ENCODE measurements at regions not wholly inside any gene's neighbourhood (a gene's known extent, or its start where the extent isn't known, plus 50 kb on each side); places are given as distances from the start of the nearest gene placed in this dataset.
"Not testable (repeated sequence)": the region's sequence is repeated elsewhere in the genome, so short reads cannot be mapped to it uniquely, and the experiment has no call there.

DNA sequence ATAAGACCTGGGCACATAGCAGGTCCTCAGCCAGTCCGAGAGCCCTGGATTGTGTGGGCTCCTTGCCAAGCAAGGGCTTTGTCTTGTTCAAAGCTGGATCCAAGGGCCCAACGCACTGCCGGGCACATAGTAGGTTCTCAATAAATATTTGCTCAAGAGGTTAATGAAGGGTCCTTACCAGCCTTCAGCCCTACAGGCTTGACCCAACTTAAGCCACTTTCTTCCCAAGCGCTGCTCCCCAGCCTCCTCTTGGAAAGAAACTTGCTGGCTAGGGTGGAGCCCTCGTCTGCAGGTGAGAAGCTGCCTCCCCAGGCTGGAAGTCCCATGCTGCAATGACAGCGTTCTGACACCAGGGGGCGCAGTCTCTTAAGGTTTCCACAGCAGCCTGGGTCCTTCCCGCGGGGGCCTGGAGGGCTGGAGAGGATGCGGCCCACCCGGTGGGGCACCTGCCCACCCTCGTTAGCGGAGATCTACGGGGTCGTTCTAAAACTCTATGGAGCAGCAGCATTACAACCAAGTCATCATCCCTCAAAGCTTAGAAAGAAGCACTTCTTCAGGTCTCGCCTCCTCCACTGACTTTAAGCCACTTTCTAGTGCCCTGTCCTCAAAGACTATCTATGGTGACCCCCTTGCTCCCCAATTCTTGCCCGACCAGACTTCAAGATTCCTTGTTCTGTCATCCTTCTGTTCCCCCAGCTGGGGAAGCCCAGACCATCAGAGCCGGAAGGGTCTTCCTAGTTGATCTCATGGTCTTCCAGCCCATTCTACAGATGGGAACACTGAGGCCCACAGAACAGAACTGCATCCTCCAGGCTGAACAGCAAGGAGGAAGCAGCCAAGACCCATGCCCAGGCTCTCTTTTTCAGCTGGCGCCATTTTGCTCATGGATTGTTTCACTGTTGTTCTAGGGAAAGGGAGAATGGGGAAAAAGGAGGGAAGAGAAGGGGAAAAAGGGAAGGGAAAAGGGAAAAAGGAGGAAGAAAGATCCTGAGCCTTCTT, 115.4 kb downstream of the LHX2 start:
- DNase-seq, result peak; percentile 59

DNA sequence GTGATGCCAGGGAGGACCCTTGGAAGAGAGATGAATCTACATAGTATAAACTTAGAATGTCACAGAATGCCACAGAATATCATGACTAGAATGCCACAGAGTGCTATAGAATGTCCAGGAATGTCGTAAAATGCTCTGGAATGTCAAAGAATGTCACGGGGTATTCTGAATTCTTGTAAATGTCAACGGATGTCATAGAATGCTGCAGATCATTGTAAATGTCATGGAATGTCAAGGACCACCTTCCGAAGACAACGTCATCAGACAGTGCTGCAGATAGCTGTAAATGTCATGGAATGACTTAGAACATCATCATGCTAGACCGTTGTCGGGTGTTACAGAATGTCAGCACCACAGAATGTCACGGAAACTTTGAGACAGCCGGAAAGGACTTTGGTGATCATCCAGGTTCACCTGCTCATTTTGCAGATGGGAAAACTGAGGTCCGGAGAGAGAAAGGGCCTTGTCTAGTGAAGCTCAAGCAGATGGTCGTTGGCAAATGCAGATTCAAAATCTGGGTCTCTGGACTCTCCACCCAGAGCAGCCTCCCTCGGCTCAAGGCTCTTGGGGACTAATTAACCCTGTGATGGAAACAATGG, 117.1 kb downstream of the LHX2 start:
- DNase-seq, result no peak

DNA sequence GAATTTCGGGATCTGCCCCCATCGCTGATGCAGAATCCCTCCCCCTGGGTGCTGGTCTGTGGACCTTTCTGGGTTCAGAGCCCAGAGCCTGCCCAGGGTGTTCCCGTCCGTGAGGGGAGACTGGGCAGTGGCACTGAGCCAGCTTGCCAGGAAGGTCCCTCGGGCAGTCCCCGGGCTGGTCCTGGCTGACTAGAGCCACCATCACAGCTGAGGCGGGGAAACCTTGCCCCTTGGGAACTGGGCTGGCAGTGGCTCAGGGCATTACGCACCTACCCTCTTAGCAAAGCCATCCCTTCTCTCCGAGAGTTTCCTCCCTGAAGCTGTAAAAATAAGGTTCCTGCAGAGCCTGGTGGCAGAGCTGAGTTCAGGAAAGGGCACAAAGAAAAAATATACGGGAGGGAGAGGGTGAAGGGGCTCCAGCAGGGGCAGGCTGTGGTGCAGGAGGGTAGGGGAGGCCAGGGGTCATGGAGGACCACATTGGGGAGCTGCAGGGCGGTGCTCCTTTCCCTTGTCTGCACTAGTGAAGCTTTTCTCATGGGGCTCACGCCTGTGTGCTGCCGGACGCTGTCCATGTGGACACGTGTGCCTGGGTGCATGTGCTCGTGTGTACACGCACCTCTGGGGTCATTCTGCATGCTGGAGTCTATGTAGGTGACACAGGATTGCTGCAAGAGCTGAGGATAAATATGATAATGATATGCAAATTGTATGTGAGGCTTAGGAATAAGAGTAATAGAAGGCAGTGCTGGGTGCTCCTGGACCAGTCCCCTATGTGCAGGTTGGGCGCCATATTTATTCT, 118.9 kb downstream of the LHX2 start:
- DNase-seq, result no peak

DNA sequence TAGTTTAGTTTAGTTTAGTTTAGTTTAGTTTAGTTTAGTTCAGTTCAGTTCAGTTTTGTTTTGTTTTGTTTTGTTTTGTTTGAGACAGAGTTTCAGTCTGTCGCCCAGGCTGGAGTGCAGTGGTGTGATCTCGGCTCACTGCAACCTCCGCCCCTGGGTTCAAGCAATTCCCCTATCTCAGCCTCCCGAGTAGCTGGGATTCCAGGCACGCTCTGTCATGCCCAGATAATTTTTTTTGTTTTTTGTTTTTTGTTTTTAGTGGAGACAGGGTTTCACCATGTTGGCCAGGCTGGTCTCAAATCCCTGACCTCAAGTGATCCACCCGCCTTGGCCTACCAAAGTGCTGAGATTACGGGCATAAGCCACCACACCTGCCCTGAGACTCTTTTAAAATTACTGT, 120.0 kb downstream of the LHX2 start:
- not testable (repeated sequence) for DNase-seq

DNA sequence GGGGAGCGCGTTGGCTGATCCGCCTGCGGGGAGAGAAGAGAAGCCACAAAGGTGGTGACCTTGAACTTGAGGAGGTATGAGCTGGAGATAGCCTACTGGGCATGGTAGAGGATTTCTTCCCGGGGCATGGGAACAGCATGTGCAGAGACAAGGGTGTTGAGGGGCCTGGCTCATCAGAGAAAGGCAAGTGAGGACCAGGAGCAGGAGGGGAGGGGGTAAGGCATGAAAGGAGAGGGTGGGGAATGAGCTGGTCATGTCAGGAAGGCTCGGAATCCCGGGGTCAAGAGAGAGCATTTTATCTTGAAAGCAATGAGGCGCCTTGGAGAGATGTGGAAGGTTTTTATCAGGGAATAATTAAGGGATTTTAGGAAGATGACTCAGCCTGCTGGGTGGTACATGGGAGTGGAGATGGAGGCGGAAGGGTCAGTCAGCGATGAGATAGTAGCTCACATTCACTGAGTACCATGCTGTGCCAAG, 121.1 kb downstream of the LHX2 start:
- no peak for DNase-seq

DNA sequence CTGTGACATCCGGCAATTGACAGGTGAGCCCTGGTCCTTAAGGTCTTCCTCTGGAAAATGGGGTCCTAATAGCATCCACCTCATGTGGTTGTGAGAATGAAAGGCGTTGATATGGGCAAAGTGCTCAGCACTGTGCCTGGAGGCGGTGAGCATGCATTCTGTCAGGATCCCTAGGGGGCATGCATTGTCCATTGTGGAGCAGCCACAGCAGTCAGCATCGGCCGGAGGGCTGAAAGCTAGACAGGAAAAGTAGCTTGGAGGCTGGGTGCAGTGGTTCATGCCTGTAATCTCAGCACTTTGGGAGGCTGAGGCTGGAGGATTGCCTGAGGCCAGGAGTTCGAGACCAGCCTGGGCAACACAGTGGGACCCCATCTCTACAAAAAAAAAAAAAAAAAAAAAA, 122.2 kb downstream of the LHX2 start:
- DNase-seq, result peak; percentile 45

DNA sequence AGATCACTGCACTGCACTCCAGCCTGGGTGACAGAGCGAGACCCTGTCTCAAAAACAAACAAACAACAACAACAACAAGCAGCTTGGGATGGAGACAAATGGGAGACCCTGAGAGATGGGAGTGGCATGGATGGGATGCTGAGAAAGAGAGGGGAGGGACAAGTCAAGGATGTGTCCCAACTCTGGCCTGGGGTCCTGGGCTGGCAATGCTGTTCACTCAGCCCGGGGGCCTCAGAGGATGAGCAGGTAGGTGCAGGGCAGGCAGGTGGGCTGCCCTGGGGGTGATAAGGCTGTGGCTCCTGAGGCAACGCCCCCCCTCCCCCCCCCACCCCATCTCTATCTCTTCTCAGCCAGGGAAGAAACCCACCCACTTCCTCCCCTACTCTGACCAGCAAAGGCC, 123.0 kb downstream of the LHX2 start:
- DNase-seq, result no peak

DNA sequence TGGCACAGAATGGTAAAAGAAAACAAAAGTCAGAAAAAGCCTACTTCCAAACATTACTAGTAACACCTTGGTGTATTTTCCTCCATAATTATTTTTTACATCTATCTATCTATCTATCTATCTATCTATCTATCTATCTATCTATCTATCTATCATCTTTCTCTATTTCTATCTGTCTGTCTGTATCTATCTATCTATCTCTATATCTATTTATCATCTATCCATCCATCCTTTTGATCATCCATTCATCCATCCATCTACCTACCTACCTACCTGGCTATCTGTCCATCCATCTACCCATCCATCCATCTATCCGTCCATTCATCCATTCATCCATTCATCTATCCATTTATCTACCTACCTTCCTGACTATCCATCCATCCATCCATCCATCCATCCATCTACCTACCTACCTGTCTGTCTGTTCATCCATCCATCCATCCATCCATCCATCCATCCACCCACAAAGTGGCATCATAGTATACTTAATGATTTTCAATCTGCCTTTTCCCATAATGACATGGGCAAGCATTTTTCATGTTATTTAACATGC, 121.9 kb upstream of the NEK6 start:
- DNase-seq, result no peak

DNA sequence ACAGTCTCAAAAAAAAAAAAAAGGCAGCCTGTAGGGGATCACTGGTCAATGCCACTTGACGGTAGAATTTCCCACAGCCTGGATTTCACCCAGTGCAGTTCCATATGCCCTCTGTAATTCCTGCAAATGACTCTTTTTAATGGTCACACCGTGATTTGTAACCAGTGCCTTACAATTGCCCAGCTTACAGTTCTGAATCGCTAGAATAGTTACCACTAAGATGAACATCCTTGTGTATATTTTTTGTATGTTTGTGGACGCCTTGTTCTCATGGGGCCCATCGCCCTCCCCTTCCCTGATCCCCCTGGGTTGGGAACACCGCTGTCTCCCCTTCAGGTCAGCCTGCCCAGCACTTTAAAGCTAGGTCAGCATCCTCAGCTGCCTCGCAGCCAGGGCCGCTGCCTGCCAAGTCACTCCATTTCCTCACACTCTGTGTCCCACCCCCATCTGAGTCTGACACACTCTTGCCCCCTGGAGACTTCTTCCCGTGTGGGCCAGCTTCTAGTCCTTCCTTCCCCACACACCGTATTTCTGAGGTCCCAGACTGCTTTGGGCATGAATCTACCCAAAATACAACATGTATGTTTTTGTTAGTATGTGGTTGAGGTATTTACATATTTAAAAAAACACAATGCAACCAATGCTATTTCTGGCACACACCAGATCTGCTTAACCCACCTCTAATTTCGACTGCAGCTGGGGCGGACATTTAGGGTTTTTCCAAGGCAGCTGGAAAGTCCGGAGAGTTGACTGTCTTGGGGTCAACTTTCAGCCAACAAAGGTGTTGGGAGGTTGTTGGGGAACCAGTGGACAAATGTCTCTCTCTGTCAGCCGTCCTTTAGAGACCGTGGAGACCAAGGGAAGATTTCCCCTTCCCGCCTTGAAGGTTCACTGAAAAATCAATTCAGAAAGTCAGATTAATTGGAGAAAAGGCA, 120.5 kb upstream of the NEK6 start:
- DNase-seq, result no peak

DNA sequence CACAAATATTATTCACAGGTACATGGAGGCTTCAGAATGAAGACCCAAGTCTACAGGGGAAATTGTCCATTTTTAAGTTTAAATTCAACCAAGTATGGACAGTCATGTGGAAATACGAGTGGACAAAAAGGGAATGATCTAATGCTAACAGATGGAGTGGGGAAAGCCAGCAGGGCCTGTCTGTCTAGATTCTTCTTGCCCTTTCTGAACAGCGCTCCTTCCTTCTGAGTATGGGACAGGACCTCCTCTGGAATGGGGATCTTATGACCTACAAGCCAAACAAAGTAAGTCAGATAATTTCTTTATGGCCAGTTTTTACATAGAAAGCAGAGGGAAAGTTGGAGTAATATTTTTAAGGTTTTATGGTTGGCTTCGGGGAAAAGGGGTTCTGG, 119.8 kb upstream of the NEK6 start:
- DNase-seq, result no peak

DNA sequence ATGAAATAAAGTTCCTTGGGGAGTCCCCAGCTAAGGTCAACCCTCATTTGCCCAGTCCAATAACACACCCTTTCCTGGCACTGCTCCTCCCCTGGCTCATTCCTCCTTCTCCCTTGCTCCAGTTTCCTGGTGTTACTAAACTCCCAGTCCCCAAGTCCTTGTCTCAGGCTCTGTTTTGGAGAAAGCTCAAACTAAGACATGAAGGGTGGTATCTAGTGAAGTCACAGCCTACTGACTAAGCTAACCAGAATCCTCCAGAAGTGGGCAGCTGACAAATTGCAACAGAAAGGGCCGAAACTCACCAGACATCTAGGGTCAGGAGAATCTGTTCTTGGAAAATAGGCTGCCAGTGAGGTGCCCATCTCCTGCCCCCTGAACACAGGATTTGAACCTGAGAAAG, 118.7 kb upstream of the NEK6 start:
- peak; percentile 20 for DNase-seq

DNA sequence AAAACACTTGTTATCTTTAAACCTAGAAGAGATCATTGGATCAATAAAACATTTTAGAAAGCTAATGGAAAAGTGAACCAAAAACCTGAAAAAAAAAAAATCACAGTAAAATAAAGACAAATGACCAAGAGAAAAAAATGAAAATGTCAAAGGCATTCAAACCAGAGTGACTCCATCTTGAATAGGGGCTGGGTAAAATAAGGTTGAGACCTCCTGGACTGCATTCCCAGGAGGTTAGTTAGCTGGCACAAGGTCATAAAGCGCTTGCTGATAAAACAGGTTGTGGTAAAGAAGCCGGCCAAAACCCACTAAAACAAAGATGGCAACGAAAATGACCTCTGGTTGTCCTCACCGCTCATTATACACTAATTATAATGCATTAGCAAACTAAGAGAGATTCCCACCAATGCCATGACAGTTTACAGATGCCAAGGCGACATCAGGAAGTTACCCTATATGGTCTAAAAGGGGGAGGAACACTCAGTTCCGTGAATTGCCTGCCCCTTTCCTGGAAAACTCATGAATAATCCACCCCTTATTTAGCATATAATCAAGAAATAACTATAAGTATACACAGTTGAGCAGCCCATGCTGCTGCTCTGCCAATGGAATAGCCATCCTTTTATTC, 116.7 kb upstream of the NEK6 start:
- DNase-seq, result no peak

DNA sequence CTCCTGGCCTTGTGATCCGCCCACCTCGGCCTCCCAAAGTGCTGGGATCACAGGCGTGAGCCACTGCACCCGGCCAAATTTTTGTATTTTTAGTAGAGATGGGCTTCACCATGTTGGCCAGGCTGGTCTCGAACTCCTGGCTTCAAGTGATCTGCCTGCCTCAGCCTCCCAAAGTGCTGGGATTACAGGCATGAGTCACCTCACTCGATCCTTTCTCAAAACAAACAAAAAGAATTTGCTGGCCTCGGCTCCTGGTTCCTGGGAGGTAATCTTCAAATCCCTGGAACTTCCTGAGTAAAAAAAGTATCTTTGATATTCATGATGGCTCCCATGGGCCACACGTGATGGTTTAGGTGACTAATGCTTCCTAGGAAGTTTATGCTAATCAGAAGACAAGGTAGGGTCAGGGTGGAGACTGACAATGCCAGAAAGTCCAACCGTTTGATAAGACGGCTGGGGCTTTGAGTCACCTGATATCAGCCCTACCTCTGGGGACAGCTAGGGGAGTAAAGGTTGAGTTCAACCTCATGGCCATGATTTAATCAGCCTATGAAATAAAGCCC, 113.1 kb upstream of the NEK6 start:
- peak; percentile 71 for DNase-seq

DNA sequence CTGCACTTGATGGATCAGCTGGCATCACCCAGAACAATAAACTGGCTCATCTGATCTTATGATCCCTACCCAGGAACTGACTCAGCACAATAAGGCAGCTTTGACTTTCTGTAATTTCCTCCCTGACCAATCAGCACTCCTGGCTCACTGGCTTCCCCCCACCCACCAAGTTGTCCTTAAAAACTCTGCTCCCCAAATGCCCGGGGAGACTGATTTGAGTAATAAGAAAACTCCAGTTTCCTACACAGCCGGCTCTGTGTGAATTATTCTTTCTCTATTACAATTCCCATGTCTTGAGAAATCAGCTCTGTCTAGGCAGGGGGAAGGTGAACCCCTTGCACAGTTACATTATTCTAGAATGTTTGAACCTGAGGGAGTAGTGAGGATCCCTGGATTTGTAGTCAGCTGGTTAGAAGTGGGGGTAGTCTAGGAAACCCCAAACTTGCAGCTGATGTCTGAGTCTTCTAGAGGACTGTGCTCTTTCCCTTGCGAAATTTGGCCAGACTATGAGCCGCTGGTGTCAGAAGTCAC, 111.7 kb upstream of the NEK6 start:
- DNase-seq, result no peak

DNA sequence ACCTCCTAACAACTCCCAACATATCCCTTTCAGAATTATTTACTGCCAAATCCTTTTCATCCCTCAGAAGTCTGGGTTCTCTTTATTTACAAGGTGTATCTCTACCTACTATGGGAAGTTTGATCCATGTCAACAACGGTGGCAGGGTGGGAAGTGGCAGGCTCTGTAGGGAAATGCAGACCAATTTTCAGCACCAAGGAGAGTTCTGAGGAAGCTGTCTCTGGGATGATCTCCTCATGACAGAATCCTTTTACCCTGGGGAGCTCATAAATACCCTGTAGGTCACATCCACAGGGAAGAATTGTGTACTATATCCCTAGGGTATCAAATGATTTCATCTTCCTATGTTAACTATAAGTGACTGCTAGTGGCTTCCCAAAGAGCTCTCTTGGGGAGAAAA, 107.8 kb upstream of the NEK6 start:
- no peak for DNase-seq

DNA sequence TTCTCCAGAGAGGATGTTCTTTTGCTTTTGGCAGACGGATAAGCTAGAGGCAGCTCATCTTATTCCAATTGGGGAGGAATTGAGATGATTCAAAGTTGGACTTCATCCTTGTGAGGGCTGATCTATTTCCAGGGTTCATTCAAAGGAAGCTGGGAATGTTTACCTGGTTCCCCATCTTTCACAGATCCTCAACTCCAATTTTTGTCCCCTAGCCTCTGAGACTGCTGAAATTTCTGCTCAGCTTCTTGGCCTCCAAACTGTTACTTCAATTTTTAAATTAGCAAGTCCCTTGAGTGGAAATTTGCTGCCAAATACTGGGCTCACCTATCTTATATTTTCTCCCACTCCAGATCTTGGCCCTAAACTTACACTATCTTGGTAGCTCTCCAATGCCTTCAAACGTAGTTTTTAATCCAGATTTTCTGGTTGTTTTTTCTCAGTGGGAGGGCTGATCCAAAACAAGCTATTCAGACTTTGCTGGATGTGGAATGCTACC, 93.9 kb upstream of the NEK6 start:
- DNase-seq, result no peak

DNA sequence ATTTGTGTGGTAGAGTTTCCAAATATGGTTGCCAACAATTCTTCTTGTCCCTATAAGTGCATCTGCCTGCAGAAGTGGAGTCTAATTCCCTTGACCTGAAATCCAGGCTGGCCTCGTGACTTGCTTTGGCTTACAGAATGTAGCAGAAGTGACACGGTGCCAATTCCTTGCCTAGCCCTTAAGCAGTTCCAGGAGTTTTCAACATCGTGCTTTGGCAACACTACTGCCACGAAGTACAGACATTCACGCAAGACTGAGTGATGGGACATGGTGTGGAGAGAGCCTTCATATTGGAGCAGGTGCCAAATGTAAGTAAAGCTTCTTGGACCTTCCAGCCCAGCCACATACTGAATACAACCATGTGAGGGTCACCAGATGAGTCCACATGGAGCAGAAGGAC, 92.9 kb upstream of the NEK6 start:
- DNase-seq, result no peak

DNA sequence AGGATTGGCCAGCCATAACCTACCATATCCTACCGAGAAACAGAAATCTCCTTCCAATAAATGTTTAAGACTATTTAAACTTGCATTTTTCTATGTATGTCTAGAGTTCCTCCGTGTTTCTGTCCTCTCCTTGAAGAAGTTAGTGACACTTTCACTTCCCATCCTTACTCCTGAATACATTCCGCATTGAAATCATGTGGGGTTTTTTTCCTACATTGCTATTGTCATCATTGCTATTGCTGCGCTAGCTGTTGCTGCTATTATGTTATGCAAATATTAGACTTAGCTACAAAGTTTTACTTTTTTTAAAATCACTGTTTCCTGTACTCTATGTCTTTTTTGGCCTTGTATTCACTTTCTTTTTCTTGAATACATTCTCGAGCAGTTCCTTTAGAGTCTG, 83.3 kb upstream of the NEK6 start:
- no peak for DNase-seq

DNA sequence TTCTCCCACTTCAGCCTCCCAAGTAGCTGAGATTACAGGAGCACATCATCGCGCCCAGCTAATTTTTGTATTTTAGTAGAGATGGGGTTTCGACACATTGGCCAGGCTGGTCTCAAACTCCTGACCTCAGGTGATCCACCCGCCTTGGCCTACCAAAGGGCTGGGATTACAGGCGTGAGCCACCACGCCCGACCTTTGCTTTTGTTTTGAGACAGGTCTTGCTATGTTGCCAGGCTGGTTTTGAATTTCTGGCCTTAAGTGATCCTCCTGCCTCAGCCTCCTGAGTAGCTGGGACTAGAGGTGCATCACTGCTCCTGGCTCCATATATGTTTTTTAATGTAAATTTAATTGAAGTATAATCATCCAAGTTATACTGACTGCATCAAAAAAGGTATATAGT, 80.2 kb upstream of the NEK6 start:
- not testable (repeated sequence) for DNase-seq

Data from fibroblast of skin of abdomen (primary cell).